HG03159 (cell line): ENCODE measurements at regions not wholly inside any gene's neighbourhood (a gene's known extent, or its start where the extent isn't known, plus 50 kb on each side); places are given as distances from the start of the nearest gene placed in this dataset.
"Not testable (repeated sequence)": the region's sequence is repeated elsewhere in the genome, so short reads cannot be mapped to it uniquely, and the experiment has no call there.

Source experiments
- ATAC-seq: cut with Tn5 transposase; IDR thresholded peaks from one replicate; pipeline ENCODE4 v1.9.1; 2021; ENCODE audit warnings: mild to moderate bottlenecking, moderate library complexity; ENCODE audit not compliant: unreplicated experiment

DNA sequence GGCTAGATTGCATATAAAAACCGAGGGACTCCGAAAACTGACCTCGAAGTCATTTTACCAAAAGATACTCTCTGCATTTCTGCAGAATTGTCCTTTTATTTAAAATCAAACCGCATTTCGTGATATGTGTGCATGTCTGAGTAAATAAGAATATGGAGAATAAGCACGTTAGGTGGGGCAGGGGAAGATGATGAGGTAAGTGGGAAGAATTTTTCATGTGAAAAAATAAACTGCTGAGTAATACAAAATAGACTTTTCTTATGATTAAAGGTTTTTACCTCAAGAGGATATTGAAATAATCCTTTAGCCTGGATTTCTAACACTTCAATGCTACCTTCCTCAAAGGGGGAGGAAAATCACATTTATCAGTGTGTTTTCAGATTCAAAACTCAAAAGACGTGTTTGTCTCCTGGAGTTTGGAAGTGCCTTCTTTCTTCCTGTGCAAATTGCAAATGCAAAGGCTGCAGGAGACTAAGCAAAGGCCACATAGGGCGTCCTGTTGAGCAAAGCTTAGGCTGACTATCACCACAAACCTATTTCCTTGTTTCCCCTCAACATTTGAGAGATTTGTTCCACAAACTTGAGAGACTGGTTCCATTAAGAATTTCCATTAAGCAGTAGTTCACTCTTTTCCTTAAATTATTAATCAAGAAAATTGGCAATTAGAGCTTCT, 813.5 kb downstream of the MCTP2 start:
- ATAC-seq = no peak

DNA sequence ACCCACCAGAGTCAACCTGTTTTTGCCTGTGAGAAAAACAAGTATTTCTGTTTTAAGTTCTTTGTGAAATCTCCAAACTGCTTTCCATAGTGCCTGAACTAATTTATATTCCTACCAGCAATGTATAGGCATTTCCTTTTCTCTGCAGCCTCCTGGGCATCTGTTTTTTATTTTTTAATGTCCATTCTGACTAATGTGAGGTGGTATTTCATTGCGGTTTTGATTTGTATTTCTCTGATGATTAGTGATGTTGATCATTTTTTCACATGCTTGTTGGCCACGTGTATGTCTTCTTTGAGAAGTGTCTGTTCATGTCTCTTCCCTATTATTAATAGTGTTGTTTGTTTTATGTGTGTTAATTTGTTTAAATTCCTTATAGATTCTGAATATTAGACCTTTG, 820.5 kb downstream of the MCTP2 start:
- ATAC-seq = no peak

DNA sequence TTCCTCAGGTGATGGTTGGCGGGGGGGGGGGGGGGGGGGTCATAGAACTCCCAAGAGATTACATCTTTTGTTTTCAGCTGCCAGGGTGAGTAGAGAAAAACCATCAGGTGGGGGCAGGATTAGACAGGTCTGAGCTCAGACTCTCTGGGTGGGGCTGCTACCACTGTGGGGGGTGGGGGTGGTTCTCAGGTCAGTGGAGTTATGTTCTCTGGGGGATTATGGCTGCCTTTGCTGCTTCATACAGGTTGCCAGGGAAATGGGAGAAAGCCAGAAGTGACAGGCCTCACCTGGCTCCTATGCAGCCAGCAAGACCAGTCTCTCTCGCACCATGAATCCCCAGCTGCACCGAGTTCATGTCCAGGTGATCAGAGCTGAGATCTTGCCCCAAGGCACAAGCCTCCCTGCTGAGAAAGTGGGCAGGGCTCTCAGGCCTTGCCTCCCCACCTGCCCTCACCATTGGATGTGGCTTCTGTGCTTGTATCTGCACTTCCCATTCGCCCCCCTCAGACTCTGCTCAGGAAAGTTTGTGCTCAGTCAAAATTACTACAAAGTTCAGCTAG, 828.1 kb downstream of the MCTP2 start:
- no peak for ATAC-seq

DNA sequence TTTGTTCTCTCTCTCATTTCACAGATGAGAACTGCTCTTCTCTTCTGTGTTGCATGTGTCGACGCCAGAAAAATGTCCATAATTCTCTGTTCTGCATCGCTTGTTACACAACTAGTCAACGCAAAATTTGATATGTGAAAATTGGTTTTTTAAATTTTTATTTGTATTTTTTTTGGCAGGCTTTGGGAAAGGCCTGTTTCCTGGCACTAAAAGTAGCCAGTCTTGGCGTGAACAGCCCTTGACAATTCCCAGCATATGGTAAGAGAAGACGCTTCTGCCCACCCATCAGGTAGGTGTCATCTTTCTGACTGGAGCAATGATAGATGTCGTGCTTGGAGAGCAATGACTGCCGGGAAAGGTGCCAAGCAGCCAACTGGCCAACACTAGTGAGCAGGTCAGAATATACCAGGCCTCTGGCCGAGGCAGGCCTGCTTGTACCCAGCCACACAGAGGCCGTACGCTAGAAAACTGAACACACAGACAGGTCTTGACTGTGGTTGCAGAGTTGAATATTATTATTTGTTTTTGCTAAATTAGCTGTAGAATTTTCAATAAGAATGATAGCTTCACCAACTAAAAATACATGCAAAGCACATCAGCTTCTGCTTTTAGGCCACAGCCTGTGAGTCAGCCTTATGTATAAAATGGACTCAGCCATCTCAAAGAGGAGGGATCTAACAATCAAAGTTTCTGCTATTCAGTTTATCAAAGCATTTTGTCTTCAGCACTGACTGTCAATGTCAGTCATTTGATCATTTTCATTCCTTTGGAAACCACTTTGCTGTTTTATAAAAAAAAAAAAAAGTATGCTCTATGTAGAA, 837.5 kb downstream of the MCTP2 start:
- no peak for ATAC-seq

DNA sequence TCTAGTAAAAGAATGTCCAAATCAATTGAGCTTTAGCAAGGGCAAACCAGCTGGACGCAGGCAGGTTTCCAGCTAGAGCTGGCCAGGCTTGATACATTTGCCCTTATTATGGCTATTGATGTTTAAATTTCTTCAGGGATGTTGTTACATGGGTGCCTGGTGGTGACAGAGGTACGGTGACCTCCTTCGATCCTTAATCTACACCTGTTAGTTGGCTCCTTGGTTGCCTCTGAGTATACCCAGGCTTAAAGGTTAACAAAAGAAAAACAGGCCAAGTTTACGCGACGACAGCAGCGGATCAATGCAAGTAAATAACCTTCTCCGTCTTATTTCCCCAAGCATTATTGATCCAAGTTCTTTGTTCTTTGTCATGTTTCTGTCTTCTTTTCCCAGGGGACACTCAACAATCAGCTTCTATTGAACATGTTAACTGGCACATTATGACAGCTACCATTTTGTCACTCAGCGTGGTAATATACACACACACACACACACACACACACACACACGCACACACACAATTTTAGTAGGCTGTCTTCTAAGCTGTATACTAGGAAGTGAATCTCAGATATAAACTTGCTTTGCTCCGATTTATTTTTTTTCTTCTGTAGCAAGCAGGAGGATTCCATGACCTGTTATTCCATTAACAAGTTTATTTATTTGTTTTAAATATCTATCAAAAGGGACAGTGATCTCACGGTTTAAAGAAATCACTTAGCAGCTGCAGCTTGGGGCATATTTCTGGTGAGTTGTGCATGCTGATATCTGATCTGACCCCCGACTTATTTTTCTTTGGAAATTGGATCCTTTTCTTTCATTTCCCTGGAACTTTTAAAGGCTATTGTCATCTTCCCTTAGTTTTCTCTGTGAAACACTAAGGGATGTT, 844.7 kb downstream of the MCTP2 start:
- no peak for ATAC-seq

DNA sequence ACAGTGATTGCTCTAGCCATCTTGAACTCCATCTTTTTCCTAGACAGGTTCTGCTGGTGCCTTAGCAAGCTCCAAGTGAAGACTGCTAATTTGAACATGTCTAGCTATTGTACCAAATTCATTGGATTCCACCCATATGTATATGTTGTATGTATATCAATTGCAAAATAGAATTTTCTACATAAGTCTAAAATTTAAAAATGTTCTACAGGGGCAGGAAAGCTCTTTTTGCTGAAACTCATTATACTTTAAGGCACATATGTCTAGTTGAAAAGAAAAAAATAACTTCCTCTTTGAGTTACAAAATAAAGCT, 845.3 kb downstream of the MCTP2 start:
- no peak for ATAC-seq

DNA sequence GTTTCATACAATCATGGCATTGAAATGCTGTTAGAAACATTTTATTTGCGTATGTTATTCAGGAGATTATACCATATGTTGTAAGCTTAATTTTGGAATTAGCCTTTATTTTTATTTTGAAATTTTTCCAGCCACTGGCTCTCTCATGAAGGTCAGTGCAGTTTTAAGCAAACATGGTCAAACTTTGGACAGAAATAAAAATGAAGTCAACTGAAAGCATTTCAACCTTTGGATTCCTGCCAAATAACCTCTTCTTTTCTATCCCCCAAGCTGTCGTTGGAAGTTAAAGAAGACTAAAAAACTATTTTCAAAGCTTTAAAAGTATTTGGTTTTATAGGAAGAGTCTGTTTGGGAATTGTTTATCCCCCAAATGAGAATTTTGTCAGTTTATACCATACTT, 846.6 kb downstream of the MCTP2 start:
- ATAC-seq = no peak

DNA sequence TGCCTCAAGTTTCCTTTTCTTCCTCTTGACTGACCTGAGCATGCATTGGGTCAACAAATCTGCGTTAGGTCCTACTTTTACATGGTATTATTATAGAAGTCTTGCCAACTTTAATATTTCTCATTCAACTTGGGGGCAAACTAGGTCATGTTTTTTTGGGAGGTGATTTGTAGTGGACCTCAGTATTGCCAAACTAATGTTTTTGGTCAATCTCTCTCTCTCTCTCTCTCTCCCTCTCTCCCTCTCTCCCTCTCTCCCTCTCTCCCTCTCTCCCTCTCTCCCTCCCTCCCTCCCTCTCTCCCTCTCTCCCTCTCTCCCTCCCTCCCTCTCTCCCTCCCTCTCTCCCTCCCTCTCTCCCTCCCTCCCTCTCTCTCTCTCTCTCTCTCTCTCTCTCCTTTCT, 848.9 kb downstream of the MCTP2 start:
- not testable (repeated sequence) for ATAC-seq

DNA sequence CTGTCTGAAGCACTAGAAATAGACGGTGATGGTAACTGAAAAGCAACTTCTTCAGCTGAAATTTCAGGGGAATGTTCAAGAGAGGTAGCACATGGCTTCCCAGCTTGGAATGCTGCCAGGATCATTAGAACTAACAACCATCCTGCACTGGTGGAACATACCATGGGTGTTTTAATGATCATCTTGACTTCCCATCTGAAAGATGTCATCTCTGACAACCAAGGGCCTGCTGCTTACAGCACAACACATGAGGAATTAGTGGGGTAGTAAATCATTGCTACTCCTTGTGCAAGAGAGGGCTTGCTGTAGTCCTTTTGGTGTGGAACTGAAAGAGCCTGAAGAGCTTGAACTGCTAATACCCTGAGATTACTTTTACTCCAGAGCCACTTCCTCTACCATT, 853.7 kb downstream of the MCTP2 start:
- no peak for ATAC-seq

DNA sequence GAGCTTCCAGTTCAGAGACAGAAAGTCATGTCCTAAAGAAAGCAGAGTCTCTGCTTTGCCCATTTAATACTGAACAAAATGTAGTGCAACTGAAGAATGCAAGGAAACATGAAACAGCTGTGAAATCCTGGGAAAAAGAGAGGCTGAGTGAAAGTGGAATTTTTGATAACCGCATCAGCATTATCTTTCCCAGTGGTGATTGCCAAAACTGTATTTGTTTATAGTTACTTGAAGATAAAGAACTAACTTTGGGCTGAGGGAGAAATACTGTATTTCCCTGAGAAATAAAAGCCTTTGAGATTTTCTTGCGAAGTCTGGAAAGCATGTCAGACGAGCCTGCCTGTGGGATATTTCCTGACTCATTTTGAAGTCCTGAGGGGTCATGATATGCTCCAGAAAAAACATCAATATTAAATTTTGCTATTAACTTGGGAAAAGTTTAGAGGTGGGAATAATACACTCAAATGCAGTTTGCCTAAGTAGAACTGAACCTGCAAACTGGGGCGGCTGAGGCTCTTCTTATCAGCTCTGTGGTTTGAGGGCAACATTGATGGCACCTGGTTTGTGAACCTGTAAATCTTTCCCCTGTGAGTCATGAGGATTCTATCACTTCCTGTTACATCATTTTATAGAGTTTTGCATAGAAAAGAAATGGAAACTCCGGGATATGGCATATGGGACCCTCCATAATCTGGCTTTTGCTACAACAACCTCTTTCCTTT, 855.3 kb downstream of the MCTP2 start:
- no peak for ATAC-seq

DNA sequence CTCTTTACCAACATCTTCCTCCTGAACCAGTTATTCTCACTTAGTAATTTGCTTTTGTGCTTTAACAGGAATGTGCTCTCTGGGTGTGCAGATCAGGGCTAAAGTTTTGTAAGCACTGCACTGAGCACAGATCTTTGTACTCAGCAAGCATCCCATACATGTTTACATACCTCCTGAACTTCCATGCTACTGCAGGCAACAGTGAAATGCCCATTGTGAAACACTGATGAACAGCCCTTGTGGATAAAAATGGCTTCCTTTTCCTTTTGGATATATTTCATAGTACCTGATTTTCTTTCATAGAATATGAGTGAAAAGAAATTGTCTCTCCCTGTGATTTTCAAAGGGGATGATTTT, 855.9 kb downstream of the MCTP2 start:
- no peak for ATAC-seq

DNA sequence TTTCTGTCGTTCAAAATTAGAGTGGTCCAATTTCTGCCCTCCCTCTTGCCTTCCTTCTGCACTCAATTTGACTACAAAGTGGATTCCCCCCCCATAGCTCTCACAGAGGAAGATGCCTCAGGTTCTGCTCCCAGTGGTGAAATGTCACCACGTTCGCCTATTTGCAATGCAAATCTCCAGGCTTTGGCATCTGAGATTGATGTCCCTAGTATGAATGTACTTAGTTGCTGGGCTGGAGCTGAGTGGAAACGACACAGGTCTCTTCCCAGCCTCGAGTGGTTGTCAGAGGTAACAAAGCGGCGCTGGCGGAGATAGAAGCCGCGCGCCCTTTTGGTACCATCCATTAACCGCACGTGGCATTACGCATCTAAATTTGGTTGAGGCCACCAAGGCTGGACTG, 860.1 kb downstream of the MCTP2 start:
- ATAC-seq = no peak

DNA sequence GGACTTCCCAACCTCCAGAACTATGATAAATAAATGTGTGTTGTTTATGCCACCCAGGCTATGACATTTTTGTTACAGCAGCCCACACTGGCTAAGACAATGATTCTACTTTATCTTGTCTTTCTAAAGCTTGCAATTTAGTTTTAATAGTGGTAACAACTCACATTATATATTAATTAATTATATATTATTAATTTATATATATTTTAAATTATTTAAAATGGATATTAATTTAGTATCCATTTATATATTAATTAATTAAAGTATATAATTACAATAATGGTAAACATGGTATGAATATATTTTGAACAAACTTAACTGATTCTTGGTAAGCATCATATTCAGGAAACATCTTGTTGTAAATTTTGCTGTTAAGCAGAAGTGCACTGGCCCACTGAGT, 863.9 kb downstream of the MCTP2 start:
- ATAC-seq = no peak

DNA sequence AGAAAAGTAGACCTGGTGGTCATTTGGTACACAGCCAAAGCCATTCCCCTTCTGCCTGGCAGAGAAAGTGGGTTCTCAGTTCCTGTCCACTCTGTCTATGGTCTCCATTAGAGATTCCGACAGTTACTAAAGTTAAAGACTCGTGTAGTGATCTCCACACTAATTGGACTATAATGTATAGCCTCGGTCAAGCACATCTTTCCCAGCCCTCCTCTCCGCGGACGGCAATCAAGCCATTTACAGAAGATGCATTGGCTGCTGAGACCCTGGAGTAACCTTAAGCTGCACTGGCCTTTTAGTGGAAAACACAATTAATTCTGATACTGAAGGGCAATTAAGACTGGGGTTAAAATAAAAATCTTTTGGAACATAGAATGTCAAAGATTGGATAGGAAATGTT, 865.3 kb downstream of the MCTP2 start:
- ATAC-seq = no peak

DNA sequence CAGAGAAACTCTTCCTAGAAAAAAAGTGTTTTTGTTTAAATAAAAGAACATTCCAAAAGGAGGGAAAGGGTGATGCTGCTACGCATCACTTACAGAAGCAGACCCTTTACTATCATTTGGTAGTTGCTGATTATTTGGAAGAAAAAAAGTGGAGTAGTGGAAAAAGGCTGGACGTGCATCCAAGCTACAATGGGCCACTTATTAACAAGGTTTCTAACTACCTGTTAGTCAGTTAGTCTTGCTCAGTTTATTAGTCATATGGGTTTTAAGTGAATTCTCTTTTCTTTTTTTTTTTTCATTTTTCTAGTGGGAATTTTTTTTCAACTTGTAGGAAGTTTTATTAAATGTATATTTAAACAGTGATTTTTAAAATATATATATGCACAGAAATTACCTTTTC, 866.0 kb downstream of the MCTP2 start:
- ATAC-seq = no peak

DNA sequence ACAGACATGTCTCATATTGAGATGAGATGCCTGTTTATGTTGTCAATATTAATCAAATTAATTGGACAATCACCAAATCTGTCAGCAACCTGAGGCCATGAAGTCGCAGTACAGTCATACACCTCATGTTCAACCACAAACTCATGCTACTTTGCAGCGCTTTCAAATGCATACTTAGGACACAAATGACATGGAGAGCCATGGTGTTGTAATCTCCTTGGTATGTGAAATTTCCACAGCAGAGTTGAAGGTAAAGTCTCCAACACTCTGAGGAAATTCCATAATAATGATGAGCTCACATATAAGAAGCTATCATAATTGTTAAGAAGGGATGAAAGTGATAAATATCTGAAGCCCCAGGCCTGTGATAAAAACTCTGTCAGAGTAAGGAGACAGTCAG, 873.9 kb downstream of the MCTP2 start:
- ATAC-seq = no peak

DNA sequence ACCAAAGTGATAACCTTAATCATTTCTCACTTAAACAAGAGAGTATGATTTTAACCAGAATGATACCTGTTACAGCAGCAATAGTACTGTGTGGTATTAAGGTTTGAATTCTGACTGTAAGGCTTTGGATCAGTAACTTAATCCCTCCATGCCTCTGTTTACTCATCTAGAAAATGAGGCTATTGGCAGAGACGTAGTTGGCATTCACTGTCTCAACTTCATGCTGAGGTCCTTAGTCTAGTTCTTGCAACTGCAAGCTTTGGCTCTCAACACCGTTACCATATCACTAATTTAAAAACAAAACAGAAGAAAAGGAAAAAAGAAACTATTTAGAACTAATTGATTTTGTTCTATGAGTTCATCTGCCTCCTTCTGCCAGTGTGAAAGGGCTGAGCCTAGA, 875.4 kb downstream of the MCTP2 start:
- ATAC-seq = no peak

DNA sequence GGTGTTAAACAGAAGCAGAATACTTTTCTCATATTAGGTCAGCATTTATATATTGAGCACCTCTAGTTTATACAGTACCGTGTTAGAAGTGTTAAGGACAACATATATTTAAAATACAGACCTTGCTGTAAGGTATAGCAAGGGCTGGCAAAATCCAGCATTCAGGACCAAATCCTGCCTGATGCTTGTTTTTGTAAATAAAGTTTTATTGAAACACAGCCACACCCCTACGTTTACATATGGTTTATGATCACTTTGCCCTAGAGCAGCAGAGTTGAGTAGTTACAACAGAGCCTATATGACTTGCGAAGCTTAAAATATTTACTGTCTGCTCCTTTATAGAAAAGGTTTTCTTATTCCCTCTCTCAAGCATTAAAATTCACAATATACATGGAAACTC, 877.3 kb downstream of the MCTP2 start:
- ATAC-seq = no peak

DNA sequence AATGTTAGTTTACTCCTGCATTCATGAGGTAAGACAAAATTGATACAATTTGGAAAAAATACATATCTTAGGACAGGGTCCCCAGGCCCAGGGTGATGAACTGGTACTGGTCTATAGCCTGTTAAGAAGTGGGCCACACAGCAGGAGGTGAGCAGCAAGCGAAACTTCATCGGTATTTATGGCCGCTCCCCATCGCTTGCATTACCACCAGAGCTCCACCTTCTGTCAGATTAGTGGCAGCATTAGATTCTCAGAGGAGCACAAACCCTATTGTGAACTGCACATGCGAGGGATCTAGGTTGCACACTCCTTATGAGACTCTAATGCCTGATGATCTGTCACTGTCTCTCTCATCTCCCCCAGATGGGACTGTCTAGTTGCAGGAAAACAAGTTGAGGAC, 880.6 kb downstream of the MCTP2 start:
- no peak for ATAC-seq

DNA sequence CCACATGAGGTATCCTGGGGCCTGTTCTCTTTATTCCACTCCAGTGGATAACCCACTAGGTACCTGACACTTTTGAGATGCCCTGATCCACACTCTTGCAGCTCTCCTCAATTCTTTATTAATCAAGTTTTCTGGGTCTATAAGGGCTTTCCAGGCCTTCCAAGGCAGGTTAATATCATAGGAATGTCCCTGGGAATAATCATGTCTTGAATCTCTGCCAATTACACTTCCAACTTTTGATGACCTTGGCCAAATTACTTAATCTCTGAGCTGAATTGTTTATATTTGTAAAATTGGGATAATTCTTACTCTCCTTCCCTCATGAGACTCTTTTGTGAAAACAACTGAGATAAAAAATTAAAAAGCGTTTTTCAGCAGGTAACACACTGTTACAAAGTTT, 881.7 kb downstream of the MCTP2 start:
- no peak for ATAC-seq

DNA sequence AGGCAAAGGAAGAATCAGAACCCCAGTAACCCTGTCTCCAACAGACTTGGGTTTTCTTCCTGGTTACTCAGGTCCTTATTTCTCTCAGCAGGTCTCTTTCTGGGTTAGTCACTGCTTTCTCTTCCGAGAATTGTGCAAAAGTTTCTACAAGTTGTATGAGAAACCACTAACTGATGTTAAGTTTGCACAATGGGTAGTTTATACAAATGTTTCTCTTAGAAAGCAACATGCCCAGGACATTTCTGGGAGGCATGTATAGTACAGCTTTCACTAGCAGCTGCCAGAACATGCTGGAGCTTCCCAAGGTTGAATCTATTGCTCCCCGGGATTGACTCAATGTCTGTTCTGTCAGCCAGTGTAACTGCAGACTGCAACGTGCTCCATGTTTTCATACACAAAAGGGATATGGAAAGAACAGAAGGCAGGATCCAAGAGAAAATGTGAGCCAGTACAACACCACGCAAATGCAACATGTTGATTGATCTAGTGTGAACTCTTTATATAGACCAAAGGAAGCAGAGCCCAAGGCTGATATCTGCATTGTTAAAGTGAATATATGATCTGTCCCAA, 887.8 kb downstream of the MCTP2 start:
- ATAC-seq = no peak
